Skeletal muscle tissue (tissue), 3 donors: ENCODE measurements at regions not wholly inside any gene's neighbourhood (a gene's known extent, or its start where the extent isn't known, plus 50 kb on each side); places are given as distances from the start of the nearest gene placed in this dataset.

ENCODE experiments used
- H3K27ac ChIP-seq: one replicate; pipeline ENCODE4 v1.7.0; 2013; ENCODE audit warnings: mild to moderate bottlenecking, low read depth, low read length, inconsistent platforms
- H3K27me3 ChIP-seq, 3 donors: one replicate each; pipeline ENCODE4 v1.7.0; 2013; ENCODE audit warnings: low read length in 3 of 3; ENCODE audit not compliant: control insufficient read depth in 3 of 3, insufficient read depth in 3 of 3
- H3K36me3 ChIP-seq, 3 donors: one replicate each; pipeline ENCODE4 v1.7.0; 2013; ENCODE audit warnings: low read length in 3 of 3; ENCODE audit not compliant: control insufficient read depth in 3 of 3, insufficient read depth in 3 of 3
- H3K4me1 ChIP-seq, 3 donors: one replicate each; pipeline ENCODE4 v1.7.0; 2013; ENCODE audit warnings: low read length in 3 of 3, mild to moderate bottlenecking in 3 of 3; ENCODE audit not compliant: control insufficient read depth in 3 of 3, insufficient read depth in 3 of 3
- H3K4me3 ChIP-seq, 3 donors: one replicate each; pipeline ENCODE4 v1.7.0; 2013; ENCODE audit warnings: low read length in 3 of 3
- H3K9ac ChIP-seq, 3 donors: one replicate each; pipeline ENCODE4 v1.7.0; 2013; ENCODE audit warnings: low read length in 3 of 3, mild to moderate bottlenecking in 3 of 3, moderate library complexity in 2 of 3, low read depth in 1 of 3
- H3K9me3 ChIP-seq, 3 donors: one replicate each; pipeline ENCODE4 v1.7.0; 2013; ENCODE audit warnings: low read length in 3 of 3; ENCODE audit not compliant: control insufficient read depth in 3 of 3
- donor health status: Osteomylitis.

GRCh38 chrX:122788216-122788615 lies 395.9 kb upstream of the GRIA3 start:
- no peak overlapping the region for H3K4me3 ChIP-seq
- no peaks in the 10 kb centered on the region for H3K9me3 ChIP-seq
- H3K4me1 ChIP-seq, result no peaks in the 10 kb centered on the region
- no peaks in the 10 kb centered on the region for H3K27me3 ChIP-seq
- no peak overlapping the region for H3K27ac ChIP-seq
- H3K36me3 ChIP-seq, result no peaks in the 10 kb centered on the region
- H3K9ac ChIP-seq, result no peak overlapping the region

GRCh38 chrX:122790376-122791095 lies 393.5 kb upstream of the GRIA3 start:
- no peak overlapping the region for H3K27ac ChIP-seq
- no peak overlapping the region for H3K4me3 ChIP-seq
- H3K9ac ChIP-seq, result no peak overlapping the region
- H3K27me3 ChIP-seq, result no peaks in the 10 kb centered on the region
- no peaks in the 10 kb centered on the region for H3K9me3 ChIP-seq
- no peaks in the 10 kb centered on the region for H3K4me1 ChIP-seq
- no peaks in the 10 kb centered on the region for H3K36me3 ChIP-seq

GRCh38 chrX:122813876-122814275 lies 370.2 kb upstream of the GRIA3 start:
- H3K36me3 ChIP-seq, result no peaks in the 10 kb centered on the region
- no peaks in the 10 kb centered on the region for H3K9me3 ChIP-seq
- no peak overlapping the region for H3K27ac ChIP-seq
- H3K9ac ChIP-seq, result no peak overlapping the region
- H3K4me3 ChIP-seq, result no peak overlapping the region
- no peaks in the 10 kb centered on the region for H3K4me1 ChIP-seq
- H3K27me3 ChIP-seq, result no peaks in the 10 kb centered on the region

GRCh38 chrX:122816288-122816687 lies 367.8 kb upstream of the GRIA3 start:
- H3K27ac ChIP-seq, result no peak overlapping the region
- no peak overlapping the region for H3K4me3 ChIP-seq
- H3K27me3 ChIP-seq, result no peaks in the 10 kb centered on the region
- no peaks in the 10 kb centered on the region for H3K9me3 ChIP-seq
- no peaks in the 10 kb centered on the region for H3K36me3 ChIP-seq
- H3K4me1 ChIP-seq, result no peaks in the 10 kb centered on the region
- H3K9ac ChIP-seq, result no peak overlapping the region

GRCh38 chrX:122817321-122817955 lies 366.6 kb upstream of the GRIA3 start:
- no peak overlapping the region for H3K9ac ChIP-seq

GRCh38 chrX:122818068-122818467 lies 366.0 kb upstream of the GRIA3 start:
- H3K4me3 ChIP-seq, result no peak overlapping the region
- no peaks in the 10 kb centered on the region for H3K36me3 ChIP-seq
- H3K9ac ChIP-seq, result no peak overlapping the region
- H3K4me1 ChIP-seq, result no peaks in the 10 kb centered on the region
- H3K27ac ChIP-seq, result no peak overlapping the region
- no peaks in the 10 kb centered on the region for H3K27me3 ChIP-seq
- H3K9me3 ChIP-seq, result no peaks in the 10 kb centered on the region

More at GRCh38 chrX:122817321-122817955, 366.6 kb upstream of the GRIA3 start:
- no peaks in the 10 kb centered on the region for H3K4me1 ChIP-seq
- H3K36me3 ChIP-seq, result no peaks in the 10 kb centered on the region
- no peak overlapping the region for H3K27ac ChIP-seq
- no peaks in the 10 kb centered on the region for H3K9me3 ChIP-seq
- H3K27me3 ChIP-seq, result no peaks in the 10 kb centered on the region
- no peak overlapping the region for H3K4me3 ChIP-seq

- H3K27ac ChIP-seq, result no peak overlapping the region
- no peak overlapping the region for H3K9ac ChIP-seq
- no peak overlapping the region for H3K4me3 ChIP-seq
- H3K4me1 ChIP-seq, result no peaks in the 10 kb centered on the region
- no peaks in the 10 kb centered on the region for H3K9me3 ChIP-seq
- H3K27me3 ChIP-seq, result no peaks in the 10 kb centered on the region
- no peaks in the 10 kb centered on the region for H3K36me3 ChIP-seq
Measured at GRCh38 chrX:122833230-122833629, 350.8 kb upstream of the GRIA3 start.

- Histone ChIP-seq H3K36me3 (no peaks in the 10 kb centered on the region), H3K9ac (no peak overlapping the region), H3K4me1 (no peaks in the 10 kb centered on the region), H3K27ac (no peak overlapping the region), H3K9me3 (no peaks in the 10 kb centered on the region), H3K27me3 (no peaks in the 10 kb centered on the region), H3K4me3 (no peak overlapping the region)
Measured at GRCh38 chrX:122835886-122836285, 348.2 kb upstream of the GRIA3 start.

- H3K4me1 ChIP-seq, result no peaks in the 10 kb centered on the region
- no peak overlapping the region for H3K4me3 ChIP-seq
- no peak overlapping the region for H3K9ac ChIP-seq
- H3K36me3 ChIP-seq, result no peaks in the 10 kb centered on the region
- no peaks in the 10 kb centered on the region for H3K27me3 ChIP-seq
- no peaks in the 10 kb centered on the region for H3K9me3 ChIP-seq
- no peak overlapping the region for H3K27ac ChIP-seq
Measured at GRCh38 chrX:122850326-122850725, 333.8 kb upstream of the GRIA3 start.

- Histone ChIP-seq H3K27ac (no peak overlapping the region), H3K4me1 (no peaks in the 10 kb centered on the region), H3K36me3 (no peaks in the 10 kb centered on the region), H3K9ac (no peak overlapping the region), H3K9me3 (no peaks in the 10 kb centered on the region), H3K4me3 (no peak overlapping the region), H3K27me3 (no peaks in the 10 kb centered on the region)
Measured at GRCh38 chrX:122856205-122856604, 327.9 kb upstream of the GRIA3 start.
